GM12878 (cell line): ENCODE measurements at regions not wholly inside any gene's neighbourhood (a gene's known extent, or its start where the extent isn't known, plus 50 kb on each side); places are given as distances from the start of the nearest gene placed in this dataset.

Experiments used
- ATAC-seq: fragments of 200-7000 bp; cut with Tn5 transposase; 3 replicates; pipeline ENCODE4 v1.9.1; 2020; ENCODE audit warnings: mild to moderate bottlenecking, moderate library complexity
- BruUV-seq: library from RNA; stranded (reverse); fragments of 400-500 nt; replicated peaks from 2 replicates; lab custom pipeline; 2021; lab: Mats Ljungman, UMichigan
- CTCF ChIA-PET: fragments of 300-600 bp; sonication (Branson Sonifier 250); formaldehyde crosslinking; extraction: SDS; loops from one replicate; lab custom pipeline; 2021; ENCODE audit warnings: inconsistent platforms; lab: Yijun Ruan, JAX
- POLR2A ChIA-PET: fragments of 350-600 bp; formaldehyde crosslinking; extraction: SDS; loops from one replicate; lab custom pipeline; 2021; ENCODE audit warnings: inconsistent platforms; lab: Charles Lee
- RAD21 ChIA-PET: fragments of 300-600 bp; sonication (Branson Sonifier 250); formaldehyde crosslinking; loops from one replicate; lab custom pipeline; 2023; ENCODE audit warnings: antibody characterized with exemption; ENCODE audit not compliant: unreplicated experiment; lab: Charles Lee
- SMC1A ChIA-PET: fragments of 300-600 bp; sonication (Branson Sonifier 250); formaldehyde crosslinking; loops from one replicate; lab custom pipeline; 2023; ENCODE audit not compliant: unreplicated experiment, uncharacterized antibody; lab: Charles Lee
- DNase-seq: peaks from one replicate; pipeline ENCODE4 v3.0.0-alpha.2; 2011; ENCODE audit warnings: low read depth, low spot score
- FAIRE-seq: peaks from 3 replicates; lab custom pipeline; 2011; peaks lifted over from hg19 to GRCh38; lab: Jason Lieb, UNC
- H2AFZ ChIP-seq: 2 replicates; pipeline ENCODE4 v1.6.0; 2011; ENCODE audit warnings: low read depth, low read length, control low read depth; ENCODE audit not compliant: control insufficient read depth
- H3K27ac ChIP-seq: 2 replicates; pipeline ENCODE4 v1.5.1; 2011; ENCODE audit warnings: control low read depth; ENCODE audit not compliant: control insufficient read depth, insufficient read depth
- H3K27me3 ChIP-seq, 2 experiments: replicated peaks in 1 of 2; 2 replicates each; pipeline versions ENCODE4 v1.6.0 to v1.6.1; 2011; ENCODE audit warnings: low read length in 1 of 2; ENCODE audit not compliant: control insufficient read depth in 2 of 2, insufficient read depth in 2 of 2
- H3K36me3 ChIP-seq, 2 experiments: 2 replicates each; pipeline ENCODE4 v1.5.1; 2011; ENCODE audit warnings: low read length in 1 of 2; ENCODE audit not compliant: control insufficient read depth in 2 of 2, insufficient read depth in 2 of 2
- H3K4me1 ChIP-seq: 2 replicates; pipeline ENCODE4 v1.6.1; 2011; ENCODE audit warnings: mild to moderate bottlenecking, low read length, moderate library complexity, mixed read lengths; ENCODE audit not compliant: control insufficient read depth, insufficient read depth
- H3K4me2 ChIP-seq: 2 replicates; pipeline ENCODE4 v1.6.0; 2011; ENCODE audit warnings: control low read depth; ENCODE audit not compliant: control insufficient read depth, insufficient read depth
- H3K4me3 ChIP-seq: fragments of 200-600 bp; sonication (generic); 2 replicates; pipeline ENCODE4 v1.5.1; 2016
- H3K79me2 ChIP-seq: 2 replicates; pipeline ENCODE4 v1.6.0; 2011; ENCODE audit warnings: low read length; ENCODE audit not compliant: control insufficient read depth, insufficient read depth
- H3K9ac ChIP-seq: 2 replicates; pipeline ENCODE4 v1.8.0; 2011; ENCODE audit warnings: low read length, control low read depth, mixed read lengths; ENCODE audit not compliant: control insufficient read depth, insufficient read depth
- H3K9me3 ChIP-seq: replicated peaks from 3 replicates; pipeline ENCODE4 v1.5.1; 2011; ENCODE audit warnings: mild to moderate bottlenecking, low read length; ENCODE audit not compliant: control insufficient read depth, insufficient read depth
- H4K20me1 ChIP-seq: 2 replicates; pipeline ENCODE4 v1.6.0; 2011; ENCODE audit not compliant: control insufficient read depth, insufficient read depth
- CBFB ChIP-seq: IDR thresholded peaks from 2 replicates; pipeline ENCODE4 v1.6.1; 2016; ENCODE audit warnings: antibody characterized with exemption, low read depth
- CBX3 ChIP-seq: fragments of 200-600 bp; sonication (generic); IDR thresholded peaks from 2 replicates; pipeline ENCODE4 v1.6.1; 2016; ENCODE audit warnings: low read depth, borderline replicate concordance
- NFIC ChIP-seq: IDR thresholded peaks from 2 replicates; pipeline ENCODE4 v1.6.1; 2012; ENCODE audit warnings: low read depth, mild to moderate bottlenecking, inconsistent platforms, low read length, moderate library complexity
- NFXL1 ChIP-seq: fragments of 450-650 bp; IDR thresholded peaks from 2 replicates; pipeline ENCODE4 v1.6.1; 2017; ENCODE audit warnings: antibody characterized with exemption, mild to moderate bottlenecking, borderline replicate concordance
- NFYB ChIP-seq: IDR thresholded peaks from 2 replicates; pipeline ENCODE4 v1.6.1; 2011; ENCODE audit warnings: low read depth, mild to moderate bottlenecking, low read length, improper control_type of control experiment, moderate library complexity; ENCODE audit not compliant: insufficient read depth
- SKIL ChIP-seq: fragments of 450-650 bp; IDR thresholded peaks from 2 replicates; pipeline ENCODE4 v1.6.1; 2017; ENCODE audit warnings: mild to moderate bottlenecking, low read depth, inconsistent platforms; ENCODE audit not compliant: poor library complexity, severe bottlenecking
- SREBF1 ChIP-seq: IDR thresholded peaks from 2 replicates; pipeline ENCODE4 v1.6.1; 2012; ENCODE audit warnings: mild to moderate bottlenecking, low read length
- SREBF2 ChIP-seq: IDR thresholded peaks from 2 replicates; pipeline ENCODE4 v1.6.1; 2012; ENCODE audit warnings: mild to moderate bottlenecking, low read length
- STAT1 ChIP-seq: fragments of 450-650 bp; conservative IDR thresholded peaks from 2 replicates; pipeline ENCODE4 v1.6.1; 2014; ENCODE audit warnings: antibody characterized with exemption, mild to moderate bottlenecking
- STAT3 ChIP-seq: IDR thresholded peaks from 2 replicates; pipeline ENCODE4 v1.6.1; 2011; ENCODE audit warnings: low read depth, low read length, improper control_type of control experiment
- ZNF207 ChIP-seq: fragments of 450-650 bp; IDR thresholded peaks from 2 replicates; pipeline ENCODE4 v1.6.1; 2014; ENCODE audit warnings: antibody characterized with exemption, mild to moderate bottlenecking, borderline replicate concordance
- ZNF217 ChIP-seq: fragments of 450-650 bp; IDR thresholded peaks from 2 replicates; pipeline ENCODE4 v1.6.1; 2017; ENCODE audit warnings: antibody characterized with exemption, mild to moderate bottlenecking
- ZSCAN29 ChIP-seq: fragments of 450-650 bp; IDR thresholded peaks from 2 replicates; pipeline ENCODE4 v1.6.1; 2017; ENCODE audit warnings: mild to moderate bottlenecking, moderate library complexity
- WGBS: methylation state at CpG from one replicate; pipeline ENCODE4 v1.1.6; 2016; ENCODE audit warnings: low lambda C conversion rate; ENCODE audit not compliant: insufficient replicate concordance, insufficient coverage; ENCODE audit errors: missing lambda C conversion rate; 5-methylcytosine and 5-hydroxymethylcytosine counted together
- in situ Hi-C: fragments of 300-500 bp; cut with MboI; formaldehyde crosslinking; loops from 9 replicates; pipeline ENCODE4 v1.14.3; 2018; ENCODE audit warnings: mixed read lengths
- intact Hi-C: fragments of 100-400 bp; cut with micrococcal nuclease; formaldehyde crosslinking; loops from one replicate; pipeline ENCODE4 v1.14.2; 2022; ENCODE audit not compliant: unreplicated experiment
- TF ChIP-seq, protein P1 (sequence below): IDR thresholded peaks from 2 replicates; pipeline ENCODE4 v1.6.1; 2012; ENCODE audit warnings: mild to moderate bottlenecking, low read depth, low read length
- TF ChIP-seq, protein P2 (sequence below): fragments of 450-650 bp; IDR thresholded peaks from 2 replicates; pipeline ENCODE4 v1.6.1; 2017; ENCODE audit warnings: borderline replicate concordance
- TF ChIP-seq, protein P3 (sequence below): fragments of 450-650 bp; IDR thresholded peaks from 2 replicates; pipeline ENCODE4 v1.6.1; 2016; ENCODE audit warnings: mild to moderate bottlenecking

DNA sequence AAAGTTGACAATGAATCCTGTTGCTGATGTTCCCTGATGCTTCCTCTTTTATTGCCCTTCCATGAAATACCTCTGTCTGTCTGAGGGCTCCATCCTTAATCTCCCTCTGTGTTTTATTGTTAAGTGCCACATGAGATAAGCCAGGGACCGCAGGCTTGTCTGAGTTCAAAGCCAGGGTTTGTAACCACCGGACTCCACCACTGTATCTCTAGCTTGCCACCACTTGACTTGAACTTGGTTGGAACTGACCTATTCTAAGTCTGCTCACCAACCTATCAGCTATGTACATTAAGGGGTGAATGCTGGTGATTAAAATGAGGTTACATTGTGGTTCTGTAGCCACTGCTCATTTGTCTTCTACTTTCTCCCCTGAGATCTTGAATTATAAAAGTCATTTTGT lies 328.5 kb upstream of the ZEB2 start:
- ChIA-PET SMC1A (interaction anchor here (0.6 kb wide), 1 partner anchor 483 kb away, joined by 3 read pairs; no protein-coding TSS in a partner anchor), CTCF (no interaction called here), POLR2A (no interaction called here), RAD21 (no interaction called here)
- Histone ChIP-seq H3K27ac (no peak overlapping the region), H2AFZ (no peak overlapping the region), H3K4me1 (no peaks in the 10 kb centered on the region), H3K79me2 (no peaks in the 10 kb centered on the region), H3K27me3 (no peaks in the 10 kb centered on the region; a peak in 1 of 4 replicates), H3K4me3 (no peak overlapping the region), H3K9ac (no peak overlapping the region), H3K4me2 (no peak overlapping the region), H3K9me3 (no peaks in the 10 kb centered on the region), H4K20me1 (no peaks in the 10 kb centered on the region), H3K36me3 (no peaks in the 10 kb centered on the region)
- in situ Hi-C loops = no loop called here
- intact Hi-C loops = no loop called here
- DNase-seq (no peak), ATAC-seq (no peak), FAIRE-seq (no peak)
- 53% methylated on average over 2 of the region's 2 CpGs for WGBS
- BruUV-seq = no TSS peak
- TF ChIP-seq ZSCAN29 (no peak), SREBF1 (no peak), ZNF207 (no peak), STAT3 (no peak), NFIC (no peak), CBX3 (no peak), STAT1 (no peak), SKIL (no peak), SREBF2 (no peak), NFYB (no peak), NFXL1 (no peak), CBFB (no peak), ZNF217 (no peak)
- TF ChIP-seq, protein P1, sequence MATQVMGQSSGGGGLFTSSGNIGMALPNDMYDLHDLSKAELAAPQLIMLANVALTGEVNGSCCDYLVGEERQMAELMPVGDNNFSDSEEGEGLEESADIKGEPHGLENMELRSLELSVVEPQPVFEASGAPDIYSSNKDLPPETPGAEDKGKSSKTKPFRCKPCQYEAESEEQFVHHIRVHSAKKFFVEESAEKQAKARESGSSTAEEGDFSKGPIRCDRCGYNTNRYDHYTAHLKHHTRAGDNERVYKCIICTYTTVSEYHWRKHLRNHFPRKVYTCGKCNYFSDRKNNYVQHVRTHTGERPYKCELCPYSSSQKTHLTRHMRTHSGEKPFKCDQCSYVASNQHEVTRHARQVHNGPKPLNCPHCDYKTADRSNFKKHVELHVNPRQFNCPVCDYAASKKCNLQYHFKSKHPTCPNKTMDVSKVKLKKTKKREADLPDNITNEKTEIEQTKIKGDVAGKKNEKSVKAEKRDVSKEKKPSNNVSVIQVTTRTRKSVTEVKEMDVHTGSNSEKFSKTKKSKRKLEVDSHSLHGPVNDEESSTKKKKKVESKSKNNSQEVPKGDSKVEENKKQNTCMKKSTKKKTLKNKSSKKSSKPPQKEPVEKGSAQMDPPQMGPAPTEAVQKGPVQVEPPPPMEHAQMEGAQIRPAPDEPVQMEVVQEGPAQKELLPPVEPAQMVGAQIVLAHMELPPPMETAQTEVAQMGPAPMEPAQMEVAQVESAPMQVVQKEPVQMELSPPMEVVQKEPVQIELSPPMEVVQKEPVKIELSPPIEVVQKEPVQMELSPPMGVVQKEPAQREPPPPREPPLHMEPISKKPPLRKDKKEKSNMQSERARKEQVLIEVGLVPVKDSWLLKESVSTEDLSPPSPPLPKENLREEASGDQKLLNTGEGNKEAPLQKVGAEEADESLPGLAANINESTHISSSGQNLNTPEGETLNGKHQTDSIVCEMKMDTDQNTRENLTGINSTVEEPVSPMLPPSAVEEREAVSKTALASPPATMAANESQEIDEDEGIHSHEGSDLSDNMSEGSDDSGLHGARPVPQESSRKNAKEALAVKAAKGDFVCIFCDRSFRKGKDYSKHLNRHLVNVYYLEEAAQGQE = no peak
- TF ChIP-seq, protein P2, sequence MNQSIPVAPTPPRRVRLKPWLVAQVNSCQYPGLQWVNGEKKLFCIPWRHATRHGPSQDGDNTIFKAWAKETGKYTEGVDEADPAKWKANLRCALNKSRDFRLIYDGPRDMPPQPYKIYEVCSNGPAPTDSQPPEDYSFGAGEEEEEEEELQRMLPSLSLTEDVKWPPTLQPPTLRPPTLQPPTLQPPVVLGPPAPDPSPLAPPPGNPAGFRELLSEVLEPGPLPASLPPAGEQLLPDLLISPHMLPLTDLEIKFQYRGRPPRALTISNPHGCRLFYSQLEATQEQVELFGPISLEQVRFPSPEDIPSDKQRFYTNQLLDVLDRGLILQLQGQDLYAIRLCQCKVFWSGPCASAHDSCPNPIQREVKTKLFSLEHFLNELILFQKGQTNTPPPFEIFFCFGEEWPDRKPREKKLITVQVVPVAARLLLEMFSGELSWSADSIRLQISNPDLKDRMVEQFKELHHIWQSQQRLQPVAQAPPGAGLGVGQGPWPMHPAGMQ = no peak
- TF ChIP-seq, protein P3, sequence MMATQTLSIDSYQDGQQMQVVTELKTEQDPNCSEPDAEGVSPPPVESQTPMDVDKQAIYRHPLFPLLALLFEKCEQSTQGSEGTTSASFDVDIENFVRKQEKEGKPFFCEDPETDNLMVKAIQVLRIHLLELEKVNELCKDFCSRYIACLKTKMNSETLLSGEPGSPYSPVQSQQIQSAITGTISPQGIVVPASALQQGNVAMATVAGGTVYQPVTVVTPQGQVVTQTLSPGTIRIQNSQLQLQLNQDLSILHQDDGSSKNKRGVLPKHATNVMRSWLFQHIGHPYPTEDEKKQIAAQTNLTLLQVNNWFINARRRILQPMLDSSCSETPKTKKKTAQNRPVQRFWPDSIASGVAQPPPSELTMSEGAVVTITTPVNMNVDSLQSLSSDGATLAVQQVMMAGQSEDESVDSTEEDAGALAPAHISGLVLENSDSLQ = no peak
